ENCODE measurements at regions not wholly inside any gene's neighbourhood (a gene's known extent, or its start where the extent isn't known, plus 50 kb on each side); places are given as distances from the start of the nearest gene placed in this dataset.

DNA sequence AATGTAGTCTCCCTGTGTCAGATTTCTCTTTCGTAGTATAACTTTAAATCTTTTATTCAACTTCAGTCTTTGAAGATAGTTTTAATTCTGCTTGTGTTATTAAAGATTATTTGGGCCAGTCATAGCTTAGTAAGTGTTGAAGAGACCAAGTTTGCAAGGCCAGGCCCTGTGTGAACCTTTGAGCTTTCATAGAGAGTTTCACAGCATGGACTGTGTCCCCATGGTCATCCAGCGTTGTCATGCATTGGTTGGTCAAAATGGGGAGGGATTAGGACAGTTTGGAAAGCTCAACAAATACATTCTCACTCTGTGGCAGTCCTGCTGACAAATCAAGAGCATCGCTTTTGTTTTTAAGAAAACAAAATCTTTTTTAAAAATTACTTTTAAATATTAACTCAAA is 74.6 kb upstream of the FAM83B start:
- no peak overlapping the region for H3K27ac Mint-ChIP-seq

More for the DNA sequence above, 74.6 kb upstream of the FAM83B start:
- H4K20me1 ChIP-seq (replicated peaks; ENCODE audit: insufficient read depth), result no peaks in the 10 kb centered on the region
- no peak overlapping the region for H3K4me2 ChIP-seq
- no peaks in the 10 kb centered on the region for H3K27me3 ChIP-seq (ENCODE audit: insufficient read depth)
- DNase-seq (ENCODE audit: low spot score) (no peak), ATAC-seq (no peak)
- Mint-ChIP-seq H3K36me3 (ENCODE audit: low read depth) (no peaks in the 10 kb centered on the region), H3K27me3 (ENCODE audit: insufficient read depth, low read depth, poor library complexity) (no peaks in the 10 kb centered on the region), H3K9me3 (no peaks in the 10 kb centered on the region), H3K4me1 (peaks cover 4% of the 10 kb centered on the region; the same call in 1 of the 3 replicates), H3K4me3 (no peak overlapping the region)
- no peaks in the 10 kb centered on the region for H3K79me2 ChIP-seq (replicated peaks; ENCODE audit: insufficient read depth)
- no peaks in the 10 kb centered on the region for H3K9me2 ChIP-seq (ENCODE audit: insufficient read depth)
- no peak overlapping the region for H2AFZ ChIP-seq
- H3K4me1 ChIP-seq (ENCODE audit: insufficient read depth), result peaks cover 5% of the 10 kb centered on the region; the same call in 1 of the 2 replicates
- no peak overlapping the region for H3K4me3 ChIP-seq
- TF ChIP-seq NANOG (IDR thresholded peaks at IDR 0.05; ENCODE audit: borderline replicate concordance) (no peak), POLR2AphosphoS5 (IDR thresholded peaks at IDR 0.05; ENCODE audit: low read depth) (no peak), REST (IDR thresholded peaks at IDR 0.05; ENCODE audit: unreplicated experiment) (no peak), ZNF114 (CRISPR knock-in tag; IDR thresholded peaks at IDR 0.05) (no peak)
- TF ChIP-seq, protein P1, sequence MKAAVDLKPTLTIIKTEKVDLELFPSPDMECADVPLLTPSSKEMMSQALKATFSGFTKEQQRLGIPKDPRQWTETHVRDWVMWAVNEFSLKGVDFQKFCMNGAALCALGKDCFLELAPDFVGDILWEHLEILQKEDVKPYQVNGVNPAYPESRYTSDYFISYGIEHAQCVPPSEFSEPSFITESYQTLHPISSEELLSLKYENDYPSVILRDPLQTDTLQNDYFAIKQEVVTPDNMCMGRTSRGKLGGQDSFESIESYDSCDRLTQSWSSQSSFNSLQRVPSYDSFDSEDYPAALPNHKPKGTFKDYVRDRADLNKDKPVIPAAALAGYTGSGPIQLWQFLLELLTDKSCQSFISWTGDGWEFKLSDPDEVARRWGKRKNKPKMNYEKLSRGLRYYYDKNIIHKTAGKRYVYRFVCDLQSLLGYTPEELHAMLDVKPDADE (IDR thresholded peaks at IDR 0.05), result no peak
- TF ChIP-seq, protein P2, sequence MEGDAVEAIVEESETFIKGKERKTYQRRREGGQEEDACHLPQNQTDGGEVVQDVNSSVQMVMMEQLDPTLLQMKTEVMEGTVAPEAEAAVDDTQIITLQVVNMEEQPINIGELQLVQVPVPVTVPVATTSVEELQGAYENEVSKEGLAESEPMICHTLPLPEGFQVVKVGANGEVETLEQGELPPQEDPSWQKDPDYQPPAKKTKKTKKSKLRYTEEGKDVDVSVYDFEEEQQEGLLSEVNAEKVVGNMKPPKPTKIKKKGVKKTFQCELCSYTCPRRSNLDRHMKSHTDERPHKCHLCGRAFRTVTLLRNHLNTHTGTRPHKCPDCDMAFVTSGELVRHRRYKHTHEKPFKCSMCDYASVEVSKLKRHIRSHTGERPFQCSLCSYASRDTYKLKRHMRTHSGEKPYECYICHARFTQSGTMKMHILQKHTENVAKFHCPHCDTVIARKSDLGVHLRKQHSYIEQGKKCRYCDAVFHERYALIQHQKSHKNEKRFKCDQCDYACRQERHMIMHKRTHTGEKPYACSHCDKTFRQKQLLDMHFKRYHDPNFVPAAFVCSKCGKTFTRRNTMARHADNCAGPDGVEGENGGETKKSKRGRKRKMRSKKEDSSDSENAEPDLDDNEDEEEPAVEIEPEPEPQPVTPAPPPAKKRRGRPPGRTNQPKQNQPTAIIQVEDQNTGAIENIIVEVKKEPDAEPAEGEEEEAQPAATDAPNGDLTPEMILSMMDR (conservative IDR thresholded peaks at IDR 0.05; ENCODE audit: low read depth in 2 of 2), result no peak
- H3F3A ChIP-seq (replicated peaks; ENCODE audit: low read depth), result no peaks in the 10 kb centered on the region
- H3K27ac ChIP-seq (ENCODE audit: low read depth), result no peak overlapping the region
- no peaks in the 10 kb centered on the region for H3K36me3 ChIP-seq (ENCODE audit: insufficient read depth)
